ENCODE measurements at regions not wholly inside any gene's neighbourhood (a gene's known extent, or its start where the extent isn't known, plus 50 kb on each side); places are given as distances from the start of the nearest gene placed in this dataset.

- Histone ChIP-seq H3K36me3 (replicated peaks in 1 of 2; ENCODE audit: control insufficient read depth in 1 of 2, insufficient read depth in 2 of 2, low read length in 2 of 2) (no peaks in the 10 kb centered on the region), H3K9me3 (ENCODE audit: low read length) (no peaks in the 10 kb centered on the region), H3K27me3 (ENCODE audit: control insufficient read depth in 1 of 2, insufficient read depth in 2 of 2, low read length in 2 of 2) (no peaks in the 10 kb centered on the region), H3K79me2 (ENCODE audit: insufficient read depth, low read length) (no peaks in the 10 kb centered on the region), H3K27ac (ENCODE audit: extremely low read length, insufficient read depth, low read length) (no peak overlapping the region), H2AFZ (ENCODE audit: low read length) (no peak overlapping the region), H3K4me1 (ENCODE audit: insufficient read depth, low read length) (no peaks in the 10 kb centered on the region), H3K4me2 (ENCODE audit: low read depth, low read length) (no peak overlapping the region), H3K9ac (ENCODE audit: insufficient read depth, low read depth, low read length) (no peak overlapping the region), H4K20me1 (ENCODE audit: insufficient read depth, low read length) (no peaks in the 10 kb centered on the region), H3K4me3 (replicated peaks in 1 of 3; ENCODE audit: insufficient read depth in 1 of 3, low read depth in 2 of 3, low read length in 3 of 3) (no peak overlapping the region)
- TF ChIP-seq IRX3 (CRISPR knock-in tag; IDR thresholded peaks at IDR 0.05; ENCODE audit: borderline replicate concordance, low read depth) = no peak
- TF ChIP-seq, protein P1, sequence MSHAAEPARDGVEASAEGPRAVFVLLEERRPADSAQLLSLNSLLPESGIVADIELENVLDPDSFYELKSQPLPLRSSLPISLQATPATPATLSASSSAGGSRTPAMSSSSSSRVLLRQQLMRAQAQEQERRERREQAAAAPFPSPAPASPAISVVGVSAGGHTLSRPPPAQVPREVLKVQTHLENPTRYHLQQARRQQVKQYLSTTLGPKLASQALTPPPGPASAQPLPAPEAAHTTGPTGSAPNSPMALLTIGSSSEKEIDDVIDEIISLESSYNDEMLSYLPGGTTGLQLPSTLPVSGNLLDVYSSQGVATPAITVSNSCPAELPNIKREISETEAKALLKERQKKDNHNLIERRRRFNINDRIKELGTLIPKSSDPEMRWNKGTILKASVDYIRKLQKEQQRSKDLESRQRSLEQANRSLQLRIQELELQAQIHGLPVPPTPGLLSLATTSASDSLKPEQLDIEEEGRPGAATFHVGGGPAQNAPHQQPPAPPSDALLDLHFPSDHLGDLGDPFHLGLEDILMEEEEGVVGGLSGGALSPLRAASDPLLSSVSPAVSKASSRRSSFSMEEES (CRISPR knock-in tag; IDR thresholded peaks at IDR 0.05) = no peak
- TF ChIP-seq, protein P2, sequence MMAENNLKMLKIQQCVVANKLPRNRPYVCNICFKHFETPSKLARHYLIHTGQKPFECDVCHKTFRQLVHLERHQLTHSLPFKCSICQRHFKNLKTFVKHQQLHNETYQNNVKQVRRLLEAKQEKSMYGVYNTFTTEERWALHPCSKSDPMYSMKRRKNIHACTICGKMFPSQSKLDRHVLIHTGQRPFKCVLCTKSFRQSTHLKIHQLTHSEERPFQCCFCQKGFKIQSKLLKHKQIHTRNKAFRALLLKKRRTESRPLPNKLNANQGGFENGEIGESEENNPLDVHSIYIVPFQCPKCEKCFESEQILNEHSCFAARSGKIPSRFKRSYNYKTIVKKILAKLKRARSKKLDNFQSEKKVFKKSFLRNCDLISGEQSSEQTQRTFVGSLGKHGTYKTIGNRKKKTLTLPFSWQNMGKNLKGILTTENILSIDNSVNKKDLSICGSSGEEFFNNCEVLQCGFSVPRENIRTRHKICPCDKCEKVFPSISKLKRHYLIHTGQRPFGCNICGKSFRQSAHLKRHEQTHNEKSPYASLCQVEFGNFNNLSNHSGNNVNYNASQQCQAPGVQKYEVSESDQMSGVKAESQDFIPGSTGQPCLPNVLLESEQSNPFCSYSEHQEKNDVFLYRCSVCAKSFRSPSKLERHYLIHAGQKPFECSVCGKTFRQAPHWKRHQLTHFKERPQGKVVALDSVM (CRISPR knock-in tag; IDR thresholded peaks at IDR 0.05) = no peak
- TF ChIP-seq STAG1 (CRISPR knock-in tag; IDR thresholded peaks at IDR 0.05) = peak; percentile 25; the same call in 1 of the 2 replicates
- TF ChIP-seq SOX5 (CRISPR knock-in tag; IDR thresholded peaks at IDR 0.05; ENCODE audit: borderline replicate concordance) = no peak
- no peak for TF ChIP-seq ZNF20 (CRISPR knock-in tag; IDR thresholded peaks at IDR 0.05)
- TF ChIP-seq MIER3 (CRISPR knock-in tag; IDR thresholded peaks at IDR 0.05; ENCODE audit: borderline replicate concordance) = no peak
- TF ChIP-seq E2F1 (CRISPR knock-in tag; IDR thresholded peaks at IDR 0.05) = no peak
- TF ChIP-seq KLF15 (CRISPR knock-in tag; IDR thresholded peaks at IDR 0.05; ENCODE audit: borderline replicate concordance) = no peak
- 0 out of 2 replicates have a peak, but pooled peaks have one; percentile 5 for TF ChIP-seq CTCF (CRISPR knock-in tag; IDR thresholded peaks at IDR 0.05)
- in situ Hi-C loops (cut with HindIII; ENCODE audit: extremely low pct_ligation_motif_present, low pct_unique_long_range_greater_than_20kb) (no loop called here), intact Hi-C loops (cut with micrococcal nuclease; ENCODE audit: unreplicated experiment) (no loop called here)
- ChIA-PET POLR2A (no interaction called here), CTCF (ENCODE audit: low intra/inter-chr PET ratio, low total read pairs) (no interaction called here)
- FAIRE-seq (no peak), ATAC-seq (no peak), DNase-seq (ENCODE audit: low spot score) (no peak)
- BruUV-seq (replicated peaks) = no TSS peak
- WGBS (ENCODE audit: low lambda C conversion rate) = 0% methylated on average over 1 of the region's 1 CpG
Measured at GRCh38 chr11:101390539-101390938, 193.3 kb downstream of the TRPC6 start.

Measured in HepG2 (cell line).